ENCODE measurements at regions not wholly inside any gene's neighbourhood (a gene's known extent, or its start where the extent isn't known, plus 50 kb on each side); places are given as distances from the start of the nearest gene placed in this dataset.

DNA sequence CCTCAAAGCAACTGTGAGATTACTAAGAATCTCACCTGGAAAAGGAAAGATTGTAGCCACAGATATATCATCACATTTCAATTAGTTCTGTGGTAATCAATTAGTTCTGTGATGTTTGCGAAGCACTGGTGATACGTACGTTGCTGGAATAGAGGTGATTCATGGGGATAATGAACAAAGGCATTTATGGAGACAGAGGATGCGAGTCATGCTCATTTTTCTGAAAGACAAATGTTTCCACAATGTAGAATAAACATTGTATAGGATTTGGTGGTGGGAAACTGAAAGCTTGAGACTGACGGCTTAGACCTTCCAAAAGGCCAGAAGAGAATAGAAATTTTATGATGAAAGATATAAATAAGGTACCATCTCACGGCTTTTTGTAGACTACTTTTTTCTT, 507.3 kb upstream of the TYRP1 start (continued):
- TF ChIP-seq ZNF514 (tag by site-specific recombination; IDR thresholded peaks at IDR 0.05) (no peak), MEIS1 (CRISPR knock-in tag; IDR thresholded peaks at IDR 0.05; ENCODE audit: borderline replicate concordance) (no peak)
- TF ChIP-seq, protein P1, sequence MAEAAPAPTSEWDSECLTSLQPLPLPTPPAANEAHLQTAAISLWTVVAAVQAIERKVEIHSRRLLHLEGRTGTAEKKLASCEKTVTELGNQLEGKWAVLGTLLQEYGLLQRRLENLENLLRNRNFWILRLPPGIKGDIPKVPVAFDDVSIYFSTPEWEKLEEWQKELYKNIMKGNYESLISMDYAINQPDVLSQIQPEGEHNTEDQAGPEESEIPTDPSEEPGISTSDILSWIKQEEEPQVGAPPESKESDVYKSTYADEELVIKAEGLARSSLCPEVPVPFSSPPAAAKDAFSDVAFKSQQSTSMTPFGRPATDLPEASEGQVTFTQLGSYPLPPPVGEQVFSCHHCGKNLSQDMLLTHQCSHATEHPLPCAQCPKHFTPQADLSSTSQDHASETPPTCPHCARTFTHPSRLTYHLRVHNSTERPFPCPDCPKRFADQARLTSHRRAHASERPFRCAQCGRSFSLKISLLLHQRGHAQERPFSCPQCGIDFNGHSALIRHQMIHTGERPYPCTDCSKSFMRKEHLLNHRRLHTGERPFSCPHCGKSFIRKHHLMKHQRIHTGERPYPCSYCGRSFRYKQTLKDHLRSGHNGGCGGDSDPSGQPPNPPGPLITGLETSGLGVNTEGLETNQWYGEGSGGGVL (tag by site-specific recombination; IDR thresholded peaks at IDR 0.05) = no peak
- TF ChIP-seq, protein P2, sequence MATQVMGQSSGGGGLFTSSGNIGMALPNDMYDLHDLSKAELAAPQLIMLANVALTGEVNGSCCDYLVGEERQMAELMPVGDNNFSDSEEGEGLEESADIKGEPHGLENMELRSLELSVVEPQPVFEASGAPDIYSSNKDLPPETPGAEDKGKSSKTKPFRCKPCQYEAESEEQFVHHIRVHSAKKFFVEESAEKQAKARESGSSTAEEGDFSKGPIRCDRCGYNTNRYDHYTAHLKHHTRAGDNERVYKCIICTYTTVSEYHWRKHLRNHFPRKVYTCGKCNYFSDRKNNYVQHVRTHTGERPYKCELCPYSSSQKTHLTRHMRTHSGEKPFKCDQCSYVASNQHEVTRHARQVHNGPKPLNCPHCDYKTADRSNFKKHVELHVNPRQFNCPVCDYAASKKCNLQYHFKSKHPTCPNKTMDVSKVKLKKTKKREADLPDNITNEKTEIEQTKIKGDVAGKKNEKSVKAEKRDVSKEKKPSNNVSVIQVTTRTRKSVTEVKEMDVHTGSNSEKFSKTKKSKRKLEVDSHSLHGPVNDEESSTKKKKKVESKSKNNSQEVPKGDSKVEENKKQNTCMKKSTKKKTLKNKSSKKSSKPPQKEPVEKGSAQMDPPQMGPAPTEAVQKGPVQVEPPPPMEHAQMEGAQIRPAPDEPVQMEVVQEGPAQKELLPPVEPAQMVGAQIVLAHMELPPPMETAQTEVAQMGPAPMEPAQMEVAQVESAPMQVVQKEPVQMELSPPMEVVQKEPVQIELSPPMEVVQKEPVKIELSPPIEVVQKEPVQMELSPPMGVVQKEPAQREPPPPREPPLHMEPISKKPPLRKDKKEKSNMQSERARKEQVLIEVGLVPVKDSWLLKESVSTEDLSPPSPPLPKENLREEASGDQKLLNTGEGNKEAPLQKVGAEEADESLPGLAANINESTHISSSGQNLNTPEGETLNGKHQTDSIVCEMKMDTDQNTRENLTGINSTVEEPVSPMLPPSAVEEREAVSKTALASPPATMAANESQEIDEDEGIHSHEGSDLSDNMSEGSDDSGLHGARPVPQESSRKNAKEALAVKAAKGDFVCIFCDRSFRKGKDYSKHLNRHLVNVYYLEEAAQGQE (tag by site-specific recombination; IDR thresholded peaks at IDR 0.05) = no peak

DNA sequence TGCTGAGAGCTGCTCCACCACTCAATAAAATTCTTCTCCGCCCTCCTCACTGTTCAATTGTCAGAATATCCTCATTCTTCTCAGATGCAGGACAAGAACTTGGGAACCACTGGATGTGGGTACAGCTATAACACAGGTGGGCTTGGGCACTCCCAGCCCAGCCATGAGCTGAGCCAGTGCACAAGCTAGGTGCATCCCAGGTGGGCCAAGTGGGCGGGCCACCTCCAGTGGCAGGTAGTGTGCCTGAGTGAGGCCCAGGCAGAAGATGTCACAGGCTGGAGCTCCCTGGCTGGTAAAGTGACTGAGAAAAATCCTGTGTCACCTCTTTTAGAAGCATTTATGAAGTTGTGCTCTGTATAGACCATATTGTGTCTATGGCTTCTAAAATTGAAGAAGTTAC, 501.6 kb upstream of the TYRP1 start:
- TF ChIP-seq ZNF214 (tag by site-specific recombination; IDR thresholded peaks at IDR 0.05; ENCODE audit: borderline replicate concordance) (no peak), ZBTB7A (tag by site-specific recombination; IDR thresholded peaks at IDR 0.05; ENCODE audit: low read depth) (no peak), ZNF274 (IDR thresholded peaks at IDR 0.05; ENCODE audit: low read length) (no peak), ZNF274 (tag by site-specific recombination; IDR thresholded peaks at IDR 0.05; ENCODE audit: borderline replicate concordance) (no peak), GFI1B (tag by site-specific recombination; IDR thresholded peaks at IDR 0.05) (no peak), ZNF324 (tag by site-specific recombination; IDR thresholded peaks at IDR 0.05) (no peak), ZNF169 (tag by site-specific recombination; IDR thresholded peaks at IDR 0.05) (no peak), KLF1 (tag by site-specific recombination; IDR thresholded peaks at IDR 0.05) (no peak), ZNF426 (tag by site-specific recombination; IDR thresholded peaks at IDR 0.05) (no peak)
- TF ChIP-seq, protein P3, sequence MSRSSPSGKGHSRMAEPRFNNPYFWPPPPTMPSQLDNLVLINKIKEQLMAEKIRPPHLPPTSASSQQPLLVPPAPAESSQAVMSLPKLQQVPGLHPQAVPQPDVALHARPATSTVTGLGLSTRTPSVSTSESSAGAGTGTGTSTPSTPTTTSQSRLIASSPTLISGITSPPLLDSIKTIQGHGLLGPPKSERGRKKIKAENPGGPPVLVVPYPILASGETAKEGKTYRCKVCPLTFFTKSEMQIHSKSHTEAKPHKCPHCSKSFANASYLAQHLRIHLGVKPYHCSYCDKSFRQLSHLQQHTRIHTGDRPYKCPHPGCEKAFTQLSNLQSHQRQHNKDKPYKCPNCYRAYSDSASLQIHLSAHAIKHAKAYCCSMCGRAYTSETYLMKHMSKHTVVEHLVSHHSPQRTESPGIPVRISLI (tag by site-specific recombination; IDR thresholded peaks at IDR 0.05) = no peak
- TF ChIP-seq, protein P4, sequence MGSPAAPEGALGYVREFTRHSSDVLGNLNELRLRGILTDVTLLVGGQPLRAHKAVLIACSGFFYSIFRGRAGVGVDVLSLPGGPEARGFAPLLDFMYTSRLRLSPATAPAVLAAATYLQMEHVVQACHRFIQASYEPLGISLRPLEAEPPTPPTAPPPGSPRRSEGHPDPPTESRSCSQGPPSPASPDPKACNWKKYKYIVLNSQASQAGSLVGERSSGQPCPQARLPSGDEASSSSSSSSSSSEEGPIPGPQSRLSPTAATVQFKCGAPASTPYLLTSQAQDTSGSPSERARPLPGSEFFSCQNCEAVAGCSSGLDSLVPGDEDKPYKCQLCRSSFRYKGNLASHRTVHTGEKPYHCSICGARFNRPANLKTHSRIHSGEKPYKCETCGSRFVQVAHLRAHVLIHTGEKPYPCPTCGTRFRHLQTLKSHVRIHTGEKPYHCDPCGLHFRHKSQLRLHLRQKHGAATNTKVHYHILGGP (tag by site-specific recombination; IDR thresholded peaks at IDR 0.05) = no peak
- TF ChIP-seq, protein P5, sequence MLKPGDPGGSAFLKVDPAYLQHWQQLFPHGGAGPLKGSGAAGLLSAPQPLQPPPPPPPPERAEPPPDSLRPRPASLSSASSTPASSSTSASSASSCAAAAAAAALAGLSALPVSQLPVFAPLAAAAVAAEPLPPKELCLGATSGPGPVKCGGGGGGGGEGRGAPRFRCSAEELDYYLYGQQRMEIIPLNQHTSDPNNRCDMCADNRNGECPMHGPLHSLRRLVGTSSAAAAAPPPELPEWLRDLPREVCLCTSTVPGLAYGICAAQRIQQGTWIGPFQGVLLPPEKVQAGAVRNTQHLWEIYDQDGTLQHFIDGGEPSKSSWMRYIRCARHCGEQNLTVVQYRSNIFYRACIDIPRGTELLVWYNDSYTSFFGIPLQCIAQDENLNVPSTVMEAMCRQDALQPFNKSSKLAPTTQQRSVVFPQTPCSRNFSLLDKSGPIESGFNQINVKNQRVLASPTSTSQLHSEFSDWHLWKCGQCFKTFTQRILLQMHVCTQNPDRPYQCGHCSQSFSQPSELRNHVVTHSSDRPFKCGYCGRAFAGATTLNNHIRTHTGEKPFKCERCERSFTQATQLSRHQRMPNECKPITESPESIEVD (tag by site-specific recombination; IDR thresholded peaks at IDR 0.05) = no peak
- TF ChIP-seq, protein P6, sequence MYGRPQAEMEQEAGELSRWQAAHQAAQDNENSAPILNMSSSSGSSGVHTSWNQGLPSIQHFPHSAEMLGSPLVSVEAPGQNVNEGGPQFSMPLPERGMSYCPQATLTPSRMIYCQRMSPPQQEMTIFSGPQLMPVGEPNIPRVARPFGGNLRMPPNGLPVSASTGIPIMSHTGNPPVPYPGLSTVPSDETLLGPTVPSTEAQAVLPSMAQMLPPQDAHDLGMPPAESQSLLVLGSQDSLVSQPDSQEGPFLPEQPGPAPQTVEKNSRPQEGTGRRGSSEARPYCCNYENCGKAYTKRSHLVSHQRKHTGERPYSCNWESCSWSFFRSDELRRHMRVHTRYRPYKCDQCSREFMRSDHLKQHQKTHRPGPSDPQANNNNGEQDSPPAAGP (tag by site-specific recombination; IDR thresholded peaks at IDR 0.05) = no peak
- no peaks in the 10 kb centered on the region for H3K9me3 ChIP-seq (ENCODE audit: control insufficient read depth, insufficient read depth, low read depth, low read length)
- POLR2A ChIA-PET = no interaction called here
- no peak overlapping the region for H3K4me3 ChIP-seq (ENCODE audit: low read depth, low read length)
- H3K27ac ChIP-seq (ENCODE audit: extremely low read depth, low read depth, low read length) = no peak overlapping the region
- CTCF ChIA-PET = no interaction called here
- no peaks in the 10 kb centered on the region for H3K4me1 ChIP-seq (ENCODE audit: control insufficient read depth, insufficient read depth, low read length)
- H3K36me3 ChIP-seq (ENCODE audit: control insufficient read depth in 2 of 2, insufficient read depth in 1 of 2, low read length in 2 of 2) = no peaks in the 10 kb centered on the region

All from HEK293 (cell line).